CD4-positive, CD25-positive, alpha-beta regulatory T cell (primary cell): ENCODE measurements at regions not wholly inside any gene's neighbourhood (a gene's known extent, or its start where the extent isn't known, plus 50 kb on each side); places are given as distances from the start of the nearest gene placed in this dataset.

Experiments used
- ATAC-seq, 2 donors: fragments of 150-1000 bp; cut with Tn5 transposase; one replicate each; pipeline ENCODE4 v1.10.0; 2021; ENCODE audit warnings: low read depth in 2 of 2, moderate number of reproducible peaks in 2 of 2, moderate library complexity in 1 of 2
- DNase-seq, 3 donors: peaks; one replicate each; pipeline versions ENCODE4 v3.0.0 to v3.0.0-alpha.2; 2012 to 2022; ENCODE audit warnings: mixed read lengths in 1 of 3
- H3K27ac ChIP-seq: one replicate; pipeline ENCODE4 v1.7.0; 2013; ENCODE audit warnings: mild to moderate bottlenecking, low read length; ENCODE audit not compliant: insufficient read depth, poor library complexity, severe bottlenecking
- H3K27me3 ChIP-seq: one replicate; pipeline ENCODE4 v1.7.0; 2013; ENCODE audit warnings: low read length; ENCODE audit not compliant: control insufficient read depth, insufficient read depth
- H3K36me3 ChIP-seq: one replicate; pipeline ENCODE4 v1.7.0; 2013; ENCODE audit warnings: mild to moderate bottlenecking, low read length, moderate library complexity; ENCODE audit not compliant: control insufficient read depth, insufficient read depth
- H3K4me1 ChIP-seq: 2 replicates; pipeline ENCODE4 v1.7.0; 2013; ENCODE audit warnings: mild to moderate bottlenecking, low read length; ENCODE audit not compliant: insufficient read depth, control insufficient read depth, poor library complexity, severe bottlenecking
- H3K4me3 ChIP-seq: one replicate; pipeline ENCODE4 v1.7.0; 2013; ENCODE audit warnings: low read depth, mild to moderate bottlenecking, low read length, moderate library complexity
- H3K9me3 ChIP-seq, 2 experiments: 1 replicate in 1 of 2; 2 replicates in 1 of 2; pipeline ENCODE4 v1.7.0; 2013; ENCODE audit warnings: low read length in 2 of 2, mild to moderate bottlenecking in 1 of 2, moderate library complexity in 1 of 2; ENCODE audit not compliant: control insufficient read depth in 2 of 2
- H3K27ac Mint-ChIP-seq, 3 donors: one replicate each; pipeline ENCODE4 v1.8.0; 2020 to 2022; ENCODE audit warnings: mild to moderate bottlenecking in 3 of 3, mixed read lengths in 3 of 3, moderate library complexity in 2 of 3
- H3K27me3 Mint-ChIP-seq: one replicate; pipeline ENCODE4 v1.8.0; 2022; ENCODE audit warnings: mild to moderate bottlenecking, mixed read lengths
- H3K36me3 Mint-ChIP-seq: one replicate; pipeline ENCODE4 v1.8.0; 2020; ENCODE audit warnings: mixed read lengths
- H3K4me1 Mint-ChIP-seq, 4 donors: one replicate each; pipeline ENCODE4 v1.8.0; 2020 to 2022; ENCODE audit warnings: mixed read lengths in 4 of 4, mild to moderate bottlenecking in 1 of 4
- H3K4me3 Mint-ChIP-seq, 4 donors: one replicate each; pipeline ENCODE4 v1.8.0; 2020 to 2022; ENCODE audit warnings: mild to moderate bottlenecking in 4 of 4, mixed read lengths in 4 of 4, moderate library complexity in 3 of 4
- H3K9me3 Mint-ChIP-seq, 7 donors: one replicate each; pipeline ENCODE4 v1.8.0; 2020 to 2022; ENCODE audit warnings: mixed read lengths in 7 of 7, mild to moderate bottlenecking in 3 of 7, moderate library complexity in 2 of 7

DNA sequence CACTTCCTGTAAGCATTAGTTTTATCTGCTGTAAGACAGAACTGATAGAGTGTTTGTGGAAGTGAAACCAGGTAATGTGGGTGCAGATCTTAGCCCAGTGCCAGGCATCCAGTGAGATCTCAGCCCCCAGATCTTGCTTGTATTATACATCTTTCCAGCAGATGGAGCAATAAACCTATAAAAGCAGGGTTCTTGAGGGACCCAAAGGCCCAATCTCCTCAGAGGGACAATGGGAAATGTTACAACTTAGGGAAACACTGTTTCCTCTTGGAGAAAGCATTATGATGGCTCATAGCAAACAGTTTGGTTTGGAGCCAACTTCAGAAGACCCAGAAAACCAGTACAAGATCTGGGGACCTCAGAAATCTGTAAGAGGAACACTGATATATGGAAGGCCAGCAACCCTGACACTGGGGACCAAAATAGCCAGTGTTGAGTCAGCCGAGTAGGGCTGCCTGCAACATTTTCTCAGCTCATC is 206.3 kb downstream of the SLC7A11 start:
- no peaks in the 10 kb centered on the region for H3K27me3 Mint-ChIP-seq
- ATAC-seq, result peak in 1 of 2 donors; percentile 43
- DNase-seq, result peak in 1 of 3 donors; percentile 14

DNA sequence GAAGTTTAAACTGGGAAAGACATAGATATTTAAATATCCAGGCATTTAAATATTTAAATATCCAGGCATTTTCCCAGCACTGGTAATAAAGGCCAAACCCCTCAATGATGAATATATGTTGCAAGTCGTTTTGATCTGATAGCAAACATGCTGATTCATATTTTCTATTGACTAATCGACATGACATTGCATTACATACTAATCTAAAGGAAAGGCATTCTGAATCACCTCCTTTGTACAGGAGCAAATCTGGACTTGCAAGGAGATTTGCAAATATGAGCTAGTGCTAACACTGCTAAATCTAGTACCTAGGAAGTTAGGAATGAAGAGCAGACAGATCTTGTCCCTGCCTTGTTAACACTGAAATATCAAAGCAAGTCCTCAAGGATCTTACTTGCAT is 207.3 kb downstream of the SLC7A11 start:
- H3K27me3 Mint-ChIP-seq, result no peaks in the 10 kb centered on the region

More for the DNA sequence above, 206.3 kb downstream of the SLC7A11 start:
- peaks cover 0 to 1% (median 0%) of the 10 kb centered on the region in 7 donors for H3K9me3 Mint-ChIP-seq
- no peaks in the 10 kb centered on the region for H3K36me3 Mint-ChIP-seq
- H3K4me1 Mint-ChIP-seq, result no peaks in the 10 kb centered on the region
- H3K27ac ChIP-seq, result no peak overlapping the region
- no peaks in the 10 kb centered on the region for H3K36me3 ChIP-seq
- H3K27me3 ChIP-seq, result no peaks in the 10 kb centered on the region
- H3K27ac Mint-ChIP-seq, result no peak overlapping the region
- no peaks in the 10 kb centered on the region for H3K4me1 ChIP-seq
- H3K4me3 ChIP-seq, result no peak overlapping the region
- H3K9me3 ChIP-seq, result no peaks in the 10 kb centered on the region
- H3K4me3 Mint-ChIP-seq, result no peak overlapping the region

DNA sequence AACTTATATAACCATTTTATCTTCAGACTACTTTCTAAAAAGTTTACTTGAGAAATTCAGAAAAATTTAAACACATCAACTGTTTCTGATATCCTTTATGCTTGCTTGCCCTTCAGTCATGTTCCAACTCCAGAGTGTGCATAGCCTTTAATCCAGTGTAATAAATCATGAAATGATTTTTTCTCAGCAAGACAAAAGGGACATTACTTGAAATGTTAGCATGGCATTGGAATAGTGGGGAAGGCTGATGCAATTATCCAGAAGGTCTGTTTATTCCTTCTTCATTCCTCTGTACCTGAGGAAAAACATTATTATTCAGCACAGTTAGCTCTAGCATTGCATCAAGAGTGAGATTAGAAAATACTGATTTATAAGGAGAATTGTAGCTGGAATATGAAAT is 209.9 kb downstream of the SLC7A11 start:
- no peaks in the 10 kb centered on the region for H3K36me3 Mint-ChIP-seq
- H3K27me3 Mint-ChIP-seq, result no peaks in the 10 kb centered on the region
- H3K36me3 ChIP-seq, result no peaks in the 10 kb centered on the region
- H3K9me3 ChIP-seq, result no peaks in the 10 kb centered on the region
- H3K27ac Mint-ChIP-seq, result no peak overlapping the region
- peaks cover 0 to 3% (median 0%) of the 10 kb centered on the region in 7 donors for H3K9me3 Mint-ChIP-seq
- H3K27me3 ChIP-seq, result no peaks in the 10 kb centered on the region
- no peaks in the 10 kb centered on the region for H3K4me1 ChIP-seq
- ATAC-seq (no peak), DNase-seq (no peak)
- no peaks in the 10 kb centered on the region for H3K4me1 Mint-ChIP-seq
- no peak overlapping the region for H3K4me3 ChIP-seq
- no peak overlapping the region for H3K27ac ChIP-seq
- H3K4me3 Mint-ChIP-seq, result no peak overlapping the region

More for the DNA sequence above, 207.3 kb downstream of the SLC7A11 start:
- Mint-ChIP-seq H3K36me3 (no peaks in the 10 kb centered on the region), H3K27ac (no peak overlapping the region), H3K4me1 (no peaks in the 10 kb centered on the region), H3K9me3 (peaks cover 0 to 3% (median 0%) of the 10 kb centered on the region in 7 donors), H3K4me3 (no peak overlapping the region)
- H3K4me3 ChIP-seq, result no peak overlapping the region
- no peaks in the 10 kb centered on the region for H3K9me3 ChIP-seq
- H3K27ac ChIP-seq, result no peak overlapping the region
- no peaks in the 10 kb centered on the region for H3K4me1 ChIP-seq
- no peaks in the 10 kb centered on the region for H3K27me3 ChIP-seq
- DNase-seq (no peak), ATAC-seq (no peak)
- H3K36me3 ChIP-seq, result no peaks in the 10 kb centered on the region

DNA sequence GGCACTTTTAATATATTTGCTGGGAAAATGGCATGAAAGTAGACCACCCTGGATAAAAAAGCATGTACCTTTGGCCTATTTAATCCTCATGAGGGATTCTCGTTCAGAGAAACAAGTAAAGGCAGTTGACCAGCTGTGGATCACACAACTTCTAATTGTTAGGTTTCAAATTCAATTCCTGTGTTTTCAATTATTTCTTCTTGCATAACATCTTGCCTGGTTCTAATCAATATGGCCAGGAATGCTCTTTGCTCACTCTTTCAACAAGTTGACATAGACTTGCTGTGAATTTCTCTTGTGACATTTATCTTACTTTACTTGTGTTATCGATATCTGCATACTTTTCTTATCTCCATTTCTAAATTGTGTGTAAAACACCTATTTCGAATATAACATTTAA is 211.8 kb downstream of the SLC7A11 start:
- H3K9me3 Mint-ChIP-seq, result peaks cover 0 to 3% (median 0%) of the 10 kb centered on the region in 7 donors
- no peak for DNase-seq
- no peak overlapping the region for H3K4me3 Mint-ChIP-seq
- no peaks in the 10 kb centered on the region for H3K27me3 ChIP-seq
- no peak for ATAC-seq
- no peaks in the 10 kb centered on the region for H3K27me3 Mint-ChIP-seq
- H3K9me3 ChIP-seq, result no peaks in the 10 kb centered on the region
- H3K36me3 Mint-ChIP-seq, result no peaks in the 10 kb centered on the region
- H3K4me1 Mint-ChIP-seq, result no peaks in the 10 kb centered on the region
- no peak overlapping the region for H3K4me3 ChIP-seq
- H3K27ac ChIP-seq, result no peak overlapping the region
- no peak overlapping the region for H3K27ac Mint-ChIP-seq
- no peaks in the 10 kb centered on the region for H3K4me1 ChIP-seq
- no peaks in the 10 kb centered on the region for H3K36me3 ChIP-seq

DNA sequence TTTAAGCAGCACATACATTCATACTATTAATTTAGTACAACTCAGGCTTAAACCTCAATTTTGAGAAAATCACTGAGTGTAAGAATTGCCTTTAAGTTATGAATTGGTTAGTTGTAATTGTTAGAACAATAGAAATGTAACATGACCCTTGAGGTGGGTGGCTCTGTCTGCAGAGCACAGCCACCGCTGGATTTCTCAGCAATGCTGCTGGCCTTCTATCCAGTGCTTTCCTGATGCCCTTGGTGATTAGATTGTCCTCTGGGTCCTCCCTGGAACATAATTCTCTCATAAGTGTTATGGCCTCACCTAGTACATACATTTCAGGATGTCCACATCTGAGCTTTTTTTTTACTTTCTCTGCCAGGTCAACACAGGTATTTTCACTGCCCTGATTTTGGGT is 213.2 kb downstream of the SLC7A11 start:
- H3K27ac Mint-ChIP-seq, result no peak overlapping the region
- no peaks in the 10 kb centered on the region for H3K4me1 Mint-ChIP-seq
- ATAC-seq (no peak), DNase-seq (no peak)
- no peak overlapping the region for H3K4me3 Mint-ChIP-seq
- Histone ChIP-seq H3K27me3 (no peaks in the 10 kb centered on the region), H3K9me3 (no peaks in the 10 kb centered on the region), H3K27ac (no peak overlapping the region), H3K4me3 (no peak overlapping the region), H3K4me1 (no peaks in the 10 kb centered on the region), H3K36me3 (no peaks in the 10 kb centered on the region)
- H3K27me3 Mint-ChIP-seq, result no peaks in the 10 kb centered on the region
- peaks cover 0 to 3% (median 0%) of the 10 kb centered on the region in 7 donors for H3K9me3 Mint-ChIP-seq
- no peaks in the 10 kb centered on the region for H3K36me3 Mint-ChIP-seq

DNA sequence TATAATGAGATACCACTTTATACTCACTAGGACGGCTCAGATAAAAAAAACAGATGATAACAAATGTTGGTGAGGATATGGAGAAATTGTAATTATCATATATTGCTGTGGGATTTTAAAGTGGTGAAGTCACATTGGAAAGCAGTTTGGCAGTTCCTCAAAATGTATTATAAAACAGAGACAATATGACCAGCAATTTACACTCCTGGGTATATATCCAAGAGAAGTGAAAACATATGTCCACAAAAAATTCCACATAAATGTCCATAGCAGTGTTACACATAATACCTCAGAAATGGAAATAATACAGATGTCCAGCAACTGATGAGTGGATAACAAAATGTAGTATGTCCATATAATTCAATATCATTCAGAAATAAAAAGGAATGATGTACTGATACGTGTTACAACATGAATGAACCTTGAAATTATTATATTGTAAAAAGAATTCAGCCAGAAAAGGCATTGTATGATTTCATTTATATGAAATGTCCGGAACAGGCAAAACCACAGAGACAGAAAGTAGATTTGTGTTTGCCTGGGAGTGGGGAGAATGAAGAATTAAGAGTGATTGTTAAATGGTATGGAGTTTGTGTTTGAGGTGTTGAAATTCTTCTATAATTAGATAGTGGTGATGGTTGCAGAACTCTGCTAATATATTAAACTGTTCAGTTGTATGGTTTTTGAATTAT is 220.9 kb downstream of the SLC7A11 start:
- peaks cover 0 to 4% (median 1%) of the 10 kb centered on the region in 7 donors for H3K9me3 Mint-ChIP-seq
- no peak overlapping the region for H3K27ac ChIP-seq
- no peaks in the 10 kb centered on the region for H3K4me1 Mint-ChIP-seq
- no peak overlapping the region for H3K4me3 Mint-ChIP-seq
- no peaks in the 10 kb centered on the region for H3K36me3 Mint-ChIP-seq
- no peaks in the 10 kb centered on the region for H3K36me3 ChIP-seq
- H3K9me3 ChIP-seq, result no peaks in the 10 kb centered on the region
- H3K27ac Mint-ChIP-seq, result no peak overlapping the region
- H3K27me3 ChIP-seq, result no peaks in the 10 kb centered on the region
- no peaks in the 10 kb centered on the region for H3K4me1 ChIP-seq
- no peak for ATAC-seq
- H3K27me3 Mint-ChIP-seq, result no peaks in the 10 kb centered on the region
- no peak overlapping the region for H3K4me3 ChIP-seq
- DNase-seq, result no peak

DNA sequence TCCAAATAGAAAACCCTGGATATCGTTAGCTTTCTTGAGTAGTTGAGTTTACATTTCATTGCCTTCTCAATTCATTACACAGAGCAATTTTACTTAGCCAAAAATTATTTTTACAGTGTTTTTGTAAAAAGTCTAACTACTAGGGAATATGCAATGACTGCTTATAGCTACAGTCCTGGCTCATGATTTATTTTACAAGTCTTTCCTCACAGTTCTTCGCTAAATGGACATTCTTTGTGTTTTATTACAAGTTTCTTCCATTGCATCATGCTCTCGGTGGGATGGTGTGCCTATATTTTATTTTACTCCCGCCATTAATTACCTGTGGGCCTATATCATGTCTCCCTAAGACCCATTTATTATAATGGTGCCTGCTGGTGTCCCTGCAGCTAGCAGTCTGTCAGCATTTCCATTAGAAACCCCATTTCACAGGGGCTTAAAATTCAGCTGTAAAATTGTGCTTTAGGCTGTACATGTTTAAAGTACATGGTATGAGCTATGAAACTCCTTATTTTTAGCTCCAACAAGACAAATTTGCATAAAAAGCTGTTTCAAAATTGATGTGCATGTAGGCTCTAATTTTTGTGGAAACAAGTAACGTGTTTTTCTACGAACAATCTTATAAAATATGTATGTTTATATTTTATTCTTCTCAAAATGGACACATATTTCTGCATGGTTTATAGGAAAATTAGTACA is 227.4 kb downstream of the SLC7A11 start:
- Mint-ChIP-seq H3K4me1 (no peaks in the 10 kb centered on the region), H3K27ac (no peak overlapping the region), H3K27me3 (no peaks in the 10 kb centered on the region), H3K9me3 (peaks cover 0 to 2% (median 0%) of the 10 kb centered on the region in 7 donors), H3K36me3 (no peaks in the 10 kb centered on the region), H3K4me3 (no peak overlapping the region)
- no peak overlapping the region for H3K27ac ChIP-seq
- DNase-seq, result no peak
- no peak overlapping the region for H3K4me3 ChIP-seq
- no peaks in the 10 kb centered on the region for H3K27me3 ChIP-seq
- no peaks in the 10 kb centered on the region for H3K4me1 ChIP-seq
- no peak for ATAC-seq
- H3K9me3 ChIP-seq, result no peaks in the 10 kb centered on the region
- H3K36me3 ChIP-seq, result no peaks in the 10 kb centered on the region

DNA sequence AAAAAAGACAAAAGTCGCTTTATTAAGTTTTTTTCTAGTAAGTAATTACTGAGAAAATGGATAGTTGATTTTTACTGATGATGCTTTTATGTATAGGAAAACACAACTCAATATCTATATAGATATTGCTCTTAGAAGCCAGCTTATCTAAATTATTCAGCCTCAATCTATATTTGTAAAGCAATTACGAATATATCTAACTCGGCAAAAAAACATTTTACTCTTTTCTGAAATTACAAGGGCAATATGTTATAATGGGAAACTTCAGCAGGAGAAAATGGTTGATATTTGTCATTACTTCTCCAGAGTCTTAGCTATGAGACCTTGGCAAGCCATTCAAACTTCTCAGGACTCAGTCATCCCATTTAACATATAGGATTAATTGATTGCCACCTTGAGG is 228.5 kb downstream of the SLC7A11 start:
- Mint-ChIP-seq H3K4me3 (no peak overlapping the region), H3K9me3 (peaks cover 0 to 2% (median 0%) of the 10 kb centered on the region in 7 donors), H3K4me1 (no peaks in the 10 kb centered on the region), H3K36me3 (no peaks in the 10 kb centered on the region), H3K27ac (no peak overlapping the region), H3K27me3 (no peaks in the 10 kb centered on the region)
- Histone ChIP-seq H3K27me3 (no peaks in the 10 kb centered on the region), H3K27ac (no peak overlapping the region), H3K4me1 (no peaks in the 10 kb centered on the region), H3K4me3 (no peak overlapping the region), H3K36me3 (no peaks in the 10 kb centered on the region), H3K9me3 (no peaks in the 10 kb centered on the region)
- ATAC-seq, result no peak
- DNase-seq, result no peak
